CD4-positive, alpha-beta T cell (primary cell): ENCODE measurements at regions not wholly inside any gene's neighbourhood (a gene's known extent, or its start where the extent isn't known, plus 50 kb on each side); places are given as distances from the start of the nearest gene placed in this dataset.

Experiments used
- ATAC-seq: fragments of 200-7000 bp; cut with Tn5 transposase; one replicate; pipeline ENCODE4 v1.10.0; 2022; ENCODE audit warnings: mild to moderate bottlenecking; ENCODE audit not compliant: poor library complexity
- CTCF ChIA-PET: fragments of 350-600 bp; sonication (Branson Sonifier 250); formaldehyde crosslinking; loops from one replicate; lab custom pipeline; 2021; ENCODE audit warnings: antibody characterized with exemption, inconsistent platforms; lab: Charles Lee
- POLR2A ChIA-PET: fragments of 350-600 bp; sonication (Branson Sonifier 250); formaldehyde crosslinking; loops from one replicate; lab custom pipeline; 2021; ENCODE audit warnings: antibody characterized with exemption, inconsistent platforms; lab: Charles Lee
- DNase-seq, 14 experiments: peaks; one replicate each; pipeline ENCODE4 v3.0.0-alpha.2; 2013 to 2020; ENCODE audit warnings: mixed read lengths in 2 of 14
- H3K27ac ChIP-seq, 2 donors: one replicate each; pipeline versions ENCODE4 v1.5.1 to v1.7.0; 2013; ENCODE audit warnings: low read length in 2 of 2, low read depth in 1 of 2, mild to moderate bottlenecking in 1 of 2
- H3K27me3 ChIP-seq, 2 experiments: 1 replicate in 1 of 2; 2 replicates in 1 of 2; pipeline versions ENCODE4 v1.6.1 to v1.7.0; 2013; ENCODE audit warnings: low read length in 2 of 2, control low read depth in 1 of 2, mild to moderate bottlenecking in 1 of 2, moderate library complexity in 1 of 2; ENCODE audit not compliant: insufficient read depth in 2 of 2, control insufficient read depth in 1 of 2
- H3K36me3 ChIP-seq: one replicate; pipeline ENCODE4 v1.6.1; 2013; ENCODE audit warnings: low read length, control low read depth; ENCODE audit not compliant: insufficient read depth
- H3K4me1 ChIP-seq: one replicate; pipeline ENCODE4 v1.6.1; 2013; ENCODE audit warnings: low read length, control low read depth; ENCODE audit not compliant: insufficient read depth
- H3K4me3 ChIP-seq: one replicate; pipeline ENCODE4 v1.5.1; 2013; ENCODE audit warnings: mild to moderate bottlenecking, low read length, moderate library complexity
- H3K9me3 ChIP-seq, 2 experiments: 1 replicate in 1 of 2; 2 replicates in 1 of 2; pipeline versions ENCODE4 v1.6.1 to v1.7.0; 2013; ENCODE audit warnings: low read length in 2 of 2, mild to moderate bottlenecking in 2 of 2, control low read depth in 1 of 2, moderate library complexity in 1 of 2; ENCODE audit not compliant: control insufficient read depth in 1 of 2, insufficient read depth in 1 of 2
- H3K27ac Mint-ChIP-seq: one replicate; pipeline ENCODE4 v1.8.0; 2020; ENCODE audit warnings: mixed read lengths
- H3K27me3 Mint-ChIP-seq: one replicate; pipeline ENCODE4 v1.8.0; 2021; ENCODE audit warnings: mixed read lengths
- H3K36me3 Mint-ChIP-seq: one replicate; pipeline ENCODE4 v1.8.0; 2021; ENCODE audit warnings: low read depth, mixed read lengths
- H3K4me1 Mint-ChIP-seq: one replicate; pipeline ENCODE4 v1.8.0; 2021; ENCODE audit warnings: low read depth, mixed read lengths
- H3K4me3 Mint-ChIP-seq: one replicate; pipeline ENCODE4 v1.8.0; 2020; ENCODE audit warnings: mild to moderate bottlenecking, mixed read lengths
- H3K9me3 Mint-ChIP-seq: one replicate; pipeline ENCODE4 v1.8.0; 2020; ENCODE audit warnings: mixed read lengths
- intact Hi-C, 2 experiments: fragments of 100-400 bp; cut with DNase I in 1 of 2; cut with micrococcal nuclease in 1 of 2; formaldehyde crosslinking; loops; one replicate each; pipeline versions ENCODE4 v1.15.1 to v1.9.0; 2023 to 2025; cut with DNase I, micrococcal nuclease
- TF ChIP-seq, protein P1 (sequence below): fragments of 200-600 bp; IDR thresholded peaks from one replicate; pipeline ENCODE4 v1.8.0; 2022; ENCODE audit warnings: antibody characterized with exemption, mild to moderate bottlenecking

DNA sequence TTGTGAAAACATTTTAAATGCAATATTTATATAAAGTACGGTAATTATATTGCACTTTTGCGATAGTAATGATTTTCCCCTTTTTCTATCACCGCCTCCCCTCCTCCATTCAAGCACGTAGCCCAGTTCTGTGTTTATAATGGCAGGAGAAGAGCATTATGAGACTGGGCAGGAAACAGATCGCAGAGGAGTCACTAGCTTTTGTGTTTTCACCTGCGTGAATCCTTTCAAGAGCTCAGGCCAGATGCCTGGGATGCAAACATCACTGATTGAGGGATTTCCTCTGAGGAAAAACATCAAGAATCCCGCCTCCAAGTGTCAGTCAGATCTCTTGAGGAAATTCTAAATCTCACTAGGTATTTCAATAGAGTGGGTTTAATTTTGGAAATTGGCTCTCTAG lies 178.4 kb upstream of the FN1 start:
- Mint-ChIP-seq H3K27me3 (peaks cover 7% of the 10 kb centered on the region), H3K9me3 (no peaks in the 10 kb centered on the region), H3K27ac (no peak overlapping the region), H3K4me3 (no peak overlapping the region), H3K4me1 (no peaks in the 10 kb centered on the region), H3K36me3 (no peaks in the 10 kb centered on the region)
- intact Hi-C loops = no loop called here
- DNase-seq = no peak
- Histone ChIP-seq H3K36me3 (no peaks in the 10 kb centered on the region), H3K9me3 (no peaks in the 10 kb centered on the region), H3K27me3 (no peaks in the 10 kb centered on the region), H3K27ac (no peak overlapping the region), H3K4me3 (no peak overlapping the region), H3K4me1 (no peaks in the 10 kb centered on the region)
- TF ChIP-seq, protein P1, sequence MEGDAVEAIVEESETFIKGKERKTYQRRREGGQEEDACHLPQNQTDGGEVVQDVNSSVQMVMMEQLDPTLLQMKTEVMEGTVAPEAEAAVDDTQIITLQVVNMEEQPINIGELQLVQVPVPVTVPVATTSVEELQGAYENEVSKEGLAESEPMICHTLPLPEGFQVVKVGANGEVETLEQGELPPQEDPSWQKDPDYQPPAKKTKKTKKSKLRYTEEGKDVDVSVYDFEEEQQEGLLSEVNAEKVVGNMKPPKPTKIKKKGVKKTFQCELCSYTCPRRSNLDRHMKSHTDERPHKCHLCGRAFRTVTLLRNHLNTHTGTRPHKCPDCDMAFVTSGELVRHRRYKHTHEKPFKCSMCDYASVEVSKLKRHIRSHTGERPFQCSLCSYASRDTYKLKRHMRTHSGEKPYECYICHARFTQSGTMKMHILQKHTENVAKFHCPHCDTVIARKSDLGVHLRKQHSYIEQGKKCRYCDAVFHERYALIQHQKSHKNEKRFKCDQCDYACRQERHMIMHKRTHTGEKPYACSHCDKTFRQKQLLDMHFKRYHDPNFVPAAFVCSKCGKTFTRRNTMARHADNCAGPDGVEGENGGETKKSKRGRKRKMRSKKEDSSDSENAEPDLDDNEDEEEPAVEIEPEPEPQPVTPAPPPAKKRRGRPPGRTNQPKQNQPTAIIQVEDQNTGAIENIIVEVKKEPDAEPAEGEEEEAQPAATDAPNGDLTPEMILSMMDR = no peak
- ChIA-PET CTCF (no interaction called here), POLR2A (no interaction called here)
- ATAC-seq = no peak

DNA sequence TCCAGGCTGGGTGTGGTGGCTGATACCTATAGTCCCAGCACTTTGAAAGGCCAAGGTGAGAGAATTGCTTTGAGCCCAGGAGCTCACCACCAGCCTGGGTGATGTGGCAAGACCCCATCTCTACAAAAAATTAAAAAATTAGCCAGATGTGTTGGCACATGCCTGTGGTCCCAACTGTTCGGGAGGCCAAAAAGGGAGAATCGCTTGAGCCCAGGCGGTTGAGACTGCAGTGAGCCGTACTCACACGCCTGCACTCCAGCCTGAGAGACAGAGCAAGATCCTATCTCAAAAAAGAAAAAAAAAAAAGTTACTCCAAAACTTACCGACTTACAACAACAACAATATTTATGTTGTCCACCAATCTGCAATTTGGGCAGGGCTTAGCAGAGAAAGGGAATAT lies 178.0 kb upstream of the FN1 start:
- Mint-ChIP-seq H3K27ac (no peak overlapping the region), H3K9me3 (no peaks in the 10 kb centered on the region), H3K4me3 (no peak overlapping the region), H3K4me1 (no peaks in the 10 kb centered on the region), H3K36me3 (no peaks in the 10 kb centered on the region), H3K27me3 (peaks cover 5% of the 10 kb centered on the region)
- intact Hi-C loops = no loop called here
- no peak overlapping the region for H3K4me3 ChIP-seq
- TF ChIP-seq, protein P1 = no peak
- no peaks in the 10 kb centered on the region for H3K27me3 ChIP-seq
- no peak overlapping the region for H3K27ac ChIP-seq
- no peaks in the 10 kb centered on the region for H3K4me1 ChIP-seq
- no peaks in the 10 kb centered on the region for H3K36me3 ChIP-seq
- ATAC-seq = no peak
- no peak for DNase-seq
- ChIA-PET CTCF (no interaction called here), POLR2A (interaction anchor here (0.6 kb wide), 1 partner anchor 595 kb away, joined by 3 read pairs; no protein-coding TSS in a partner anchor)
- H3K9me3 ChIP-seq = no peaks in the 10 kb centered on the region

DNA sequence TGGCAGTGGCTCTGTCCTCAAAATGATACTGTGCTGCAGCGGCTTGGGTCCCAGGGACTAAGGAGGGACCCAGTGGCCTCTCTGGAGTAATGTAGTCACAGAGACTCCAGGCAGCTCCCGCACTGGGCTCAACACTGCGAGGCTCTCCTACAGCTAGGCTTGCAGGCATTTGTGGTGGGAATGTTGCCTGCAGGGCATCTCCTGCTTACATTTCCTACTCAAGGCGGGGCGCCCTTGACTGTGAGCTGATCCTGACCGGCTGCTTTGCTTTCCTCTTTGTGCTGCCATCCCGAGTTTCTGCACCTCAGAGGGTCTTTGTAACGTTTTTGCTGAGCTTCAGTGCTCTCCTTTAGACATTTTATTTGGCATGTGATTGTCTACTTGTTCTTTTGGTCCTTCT lies 177.4 kb upstream of the FN1 start:
- Mint-ChIP-seq H3K36me3 (no peaks in the 10 kb centered on the region), H3K27me3 (peaks cover 5% of the 10 kb centered on the region), H3K4me3 (no peak overlapping the region), H3K4me1 (no peaks in the 10 kb centered on the region), H3K9me3 (no peaks in the 10 kb centered on the region), H3K27ac (no peak overlapping the region)
- no peak for DNase-seq
- TF ChIP-seq, protein P1 = no peak
- no peaks in the 10 kb centered on the region for H3K36me3 ChIP-seq
- ATAC-seq = no peak
- H3K27ac ChIP-seq = no peak overlapping the region
- ChIA-PET POLR2A (interaction anchor here (0.6 kb wide), 1 partner anchor 595 kb away, joined by 3 read pairs; no protein-coding TSS in a partner anchor), CTCF (no interaction called here)
- no peaks in the 10 kb centered on the region for H3K27me3 ChIP-seq
- H3K4me3 ChIP-seq = no peak overlapping the region
- H3K4me1 ChIP-seq = no peaks in the 10 kb centered on the region
- intact Hi-C loops = no loop called here
- no peaks in the 10 kb centered on the region for H3K9me3 ChIP-seq
